A673 (cell line): ENCODE measurements at regions not wholly inside any gene's neighbourhood (a gene's known extent, or its start where the extent isn't known, plus 50 kb on each side); places are given as distances from the start of the nearest gene placed in this dataset.

Source experiments
- BruUV-seq: library from RNA; stranded (reverse); fragments of 400-500 nt; replicated peaks from 2 replicates; lab custom pipeline; 2021; lab: Mats Ljungman, UMichigan
- CTCF ChIA-PET: fragments of 300-600 bp; sonication (Branson Sonifier 250); formaldehyde crosslinking; loops from one replicate; lab custom pipeline; 2022; ENCODE audit warnings: antibody characterized with exemption; lab: Charles Lee
- POLR2A ChIA-PET: fragments of 300-600 bp; sonication (Branson Sonifier 250); formaldehyde crosslinking; loops from one replicate; lab custom pipeline; 2022; ENCODE audit warnings: antibody characterized with exemption; ENCODE audit not compliant: low non-redundant PET; lab: Charles Lee
- DNase-seq: peaks from one replicate; pipeline ENCODE4 v3.0.0-alpha.2; 2015; ENCODE audit warnings: low spot score
- H3K27ac ChIP-seq: fragments of 200-600 bp; sonication (generic); 2 replicates; pipeline ENCODE4 v1.5.1; 2016; ENCODE audit warnings: mixed run types, low read depth, mild to moderate bottlenecking, mixed read lengths, antibody characterized with exemption, low read length; ENCODE audit not compliant: poor library complexity, severe bottlenecking
- H3K27me3 ChIP-seq: fragments of 200-600 bp; sonication (generic); replicated peaks from 2 replicates; pipeline ENCODE4 v1.6.1; 2017; ENCODE audit warnings: mixed run types, low read depth, mild to moderate bottlenecking, mixed read lengths, antibody characterized with exemption, low read length; ENCODE audit not compliant: insufficient read depth, poor library complexity
- H3K36me3 ChIP-seq: fragments of 200-600 bp; sonication (generic); 2 replicates; pipeline ENCODE4 v1.6.1; 2016; ENCODE audit warnings: mixed run types, mild to moderate bottlenecking, mixed read lengths, antibody characterized with exemption, low read length; ENCODE audit not compliant: insufficient read depth, poor library complexity, severe bottlenecking
- H3K4me1 ChIP-seq: fragments of 200-600 bp; sonication (generic); 2 replicates; pipeline ENCODE4 v1.6.1; 2017; ENCODE audit warnings: mixed run types, mild to moderate bottlenecking, mixed read lengths, antibody characterized with exemption, low read length; ENCODE audit not compliant: insufficient read depth, poor library complexity, severe bottlenecking
- H3K4me3 ChIP-seq: fragments of 200-600 bp; sonication (generic); 2 replicates; pipeline ENCODE4 v1.5.1; 2016; ENCODE audit warnings: low read depth, mixed run types, mild to moderate bottlenecking, mixed read lengths, low read length; ENCODE audit not compliant: poor library complexity, severe bottlenecking
- H3K9me3 ChIP-seq: fragments of 200-600 bp; sonication (generic); 2 replicates; pipeline ENCODE4 v1.6.1; 2016; ENCODE audit warnings: mixed run types, low read depth, mild to moderate bottlenecking, mixed read lengths, antibody characterized with exemption, low read length; ENCODE audit not compliant: poor library complexity, severe bottlenecking
- CTCF ChIP-seq: fragments of 300-800, 200-600 bp; sonication (generic); conservative IDR thresholded peaks from 2 replicates; pipeline ENCODE4 v1.5.1; 2017; ENCODE audit warnings: low read depth, mild to moderate bottlenecking, antibody characterized with exemption, low read length, moderate library complexity, mixed read lengths
- EZH2 ChIP-seq: fragments of 200-600 bp; sonication (generic); IDR thresholded peaks from 2 replicates; pipeline ENCODE4 v1.6.1; 2017; ENCODE audit warnings: borderline replicate concordance, low read depth, mild to moderate bottlenecking, mixed read lengths, antibody characterized with exemption, low read length; ENCODE audit not compliant: poor library complexity, severe bottlenecking
- intact Hi-C: fragments of 100-400 bp; cut with micrococcal nuclease; formaldehyde crosslinking; loops from one replicate; pipeline ENCODE4 v1.10.0; 2022; ENCODE audit not compliant: unreplicated experiment

- DNase-seq = no peak
- BruUV-seq = no TSS peak
- no peaks in the 10 kb centered on the region for H3K4me1 ChIP-seq
- H3K27ac ChIP-seq = no peak overlapping the region
- no peak for TF ChIP-seq EZH2
- no peak for TF ChIP-seq CTCF
- intact Hi-C loops = no loop called here
- H3K9me3 ChIP-seq = peaks cover 9% of the 10 kb centered on the region
- H3K36me3 ChIP-seq = no peaks in the 10 kb centered on the region
- ChIA-PET CTCF (no interaction called here), POLR2A (no interaction called here)
- H3K4me3 ChIP-seq = no peak overlapping the region
- H3K27me3 ChIP-seq = no peaks in the 10 kb centered on the region
Measured at GRCh38 chr7:49425277-49425818, 348.1 kb upstream of the VWC2 start.

DNA sequence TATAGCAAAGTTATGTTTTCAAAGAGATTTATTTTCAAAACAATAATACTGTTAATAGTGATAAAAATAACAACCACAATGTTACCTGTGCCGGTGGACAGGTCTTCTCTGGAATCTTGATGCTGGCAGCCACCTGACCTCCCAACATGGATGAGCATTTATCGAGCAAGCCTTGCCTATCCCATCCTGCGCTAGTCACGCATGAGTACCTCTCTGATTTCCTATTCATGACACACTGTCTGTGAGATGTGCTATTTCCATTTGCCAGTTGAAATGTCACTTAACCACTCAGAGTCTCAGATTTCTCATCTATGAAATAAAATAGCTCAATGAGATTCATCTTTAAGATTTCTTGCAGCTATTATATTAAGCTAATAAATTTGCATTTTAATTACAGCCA, 341.2 kb upstream of the VWC2 start:
- DNase-seq = no peak
- intact Hi-C loops = no loop called here
- ChIA-PET CTCF (no interaction called here), POLR2A (no interaction called here)
- BruUV-seq = no TSS peak
- no peaks in the 10 kb centered on the region for H3K36me3 ChIP-seq
- no peak overlapping the region for H3K4me3 ChIP-seq
- no peak overlapping the region for H3K27ac ChIP-seq
- peaks cover 9% of the 10 kb centered on the region for H3K9me3 ChIP-seq
- no peaks in the 10 kb centered on the region for H3K4me1 ChIP-seq
- TF ChIP-seq EZH2 = no peak
- TF ChIP-seq CTCF = no peak
- H3K27me3 ChIP-seq = no peaks in the 10 kb centered on the region

GRCh38 chr7:49433794-49434193, 339.6 kb upstream of the VWC2 start:
- H3K36me3 ChIP-seq = no peaks in the 10 kb centered on the region
- H3K27me3 ChIP-seq = no peaks in the 10 kb centered on the region
- no peak overlapping the region for H3K4me3 ChIP-seq
- intact Hi-C loops = no loop called here
- peaks cover under 1% of the 10 kb centered on the region for H3K9me3 ChIP-seq
- DNase-seq = no peak
- no peak for TF ChIP-seq EZH2
- no peak for TF ChIP-seq CTCF
- no TSS peak for BruUV-seq
- ChIA-PET POLR2A (no interaction called here), CTCF (no interaction called here)
- H3K27ac ChIP-seq = no peak overlapping the region
- H3K4me1 ChIP-seq = no peaks in the 10 kb centered on the region
